Putamen (tissue), 1 donor: ENCODE measurements at regions not wholly inside any gene's neighbourhood (a gene's known extent, or its start where the extent isn't known, plus 50 kb on each side); places are given as distances from the start of the nearest gene placed in this dataset.

Experiments
- DNase-seq: peaks from one replicate; pipeline ENCODE4 v3.0.0-alpha.2; 2016; ENCODE audit warnings: low spot score

DNA sequence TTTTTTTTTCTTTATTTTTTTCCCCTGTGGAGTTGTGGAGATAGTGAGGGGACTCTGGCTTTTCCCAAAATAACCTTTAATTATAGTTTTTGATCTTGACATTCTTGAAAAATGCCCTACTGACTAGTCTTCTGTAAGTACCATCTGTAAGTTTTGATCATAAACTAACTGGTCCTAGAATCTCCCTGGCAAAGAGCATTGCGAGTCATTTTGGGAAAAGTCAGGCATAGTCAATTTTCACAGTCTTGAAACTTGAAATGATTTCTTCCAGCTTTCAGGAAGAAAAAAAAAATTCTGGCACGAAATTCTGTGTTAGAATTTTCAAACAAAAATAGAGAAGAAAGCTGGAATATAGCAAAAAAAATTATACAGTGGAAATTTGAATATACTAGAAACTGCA is 181.2 kb upstream of the SNX7 start:
- no peak for DNase-seq

DNA sequence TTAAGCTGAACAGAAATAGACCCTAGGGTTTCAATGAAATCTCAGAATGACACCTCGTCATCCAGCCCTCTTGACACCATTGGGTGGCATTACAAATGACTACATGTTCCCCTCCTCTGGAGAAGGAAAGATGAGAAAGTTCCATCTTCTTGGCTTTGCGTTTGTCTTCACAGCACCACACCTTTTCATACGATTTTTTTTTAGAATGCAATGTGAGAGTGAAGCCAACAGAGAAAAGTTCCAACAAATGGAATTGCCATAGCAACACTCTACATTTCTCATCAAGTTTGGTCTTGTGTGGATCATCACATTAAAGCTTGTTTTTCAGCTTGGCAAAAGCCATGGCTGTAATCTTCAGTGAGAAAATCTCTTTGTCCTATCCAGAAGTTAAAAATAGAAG is 183.4 kb upstream of the SNX7 start:
- DNase-seq: no peak

DNA sequence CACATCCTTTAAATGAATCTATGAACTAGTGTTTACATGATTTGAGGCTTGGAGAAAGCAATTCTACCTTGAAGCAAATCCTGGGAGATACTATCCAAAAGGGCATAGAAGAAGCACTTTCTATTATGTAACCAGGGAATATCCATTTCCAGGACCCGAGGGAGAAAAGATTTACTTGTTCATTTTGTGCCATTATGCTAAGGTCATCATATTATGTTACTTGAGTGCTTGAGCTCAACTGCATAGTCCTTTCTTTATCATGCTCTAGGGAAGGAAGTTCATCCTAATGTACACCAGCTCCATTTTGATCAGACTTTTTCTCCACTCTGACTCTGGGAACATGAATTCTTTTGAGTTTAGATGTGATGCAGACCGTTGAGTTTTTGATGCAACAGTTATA is 188.6 kb upstream of the SNX7 start:
- DNase-seq: no peak

DNA sequence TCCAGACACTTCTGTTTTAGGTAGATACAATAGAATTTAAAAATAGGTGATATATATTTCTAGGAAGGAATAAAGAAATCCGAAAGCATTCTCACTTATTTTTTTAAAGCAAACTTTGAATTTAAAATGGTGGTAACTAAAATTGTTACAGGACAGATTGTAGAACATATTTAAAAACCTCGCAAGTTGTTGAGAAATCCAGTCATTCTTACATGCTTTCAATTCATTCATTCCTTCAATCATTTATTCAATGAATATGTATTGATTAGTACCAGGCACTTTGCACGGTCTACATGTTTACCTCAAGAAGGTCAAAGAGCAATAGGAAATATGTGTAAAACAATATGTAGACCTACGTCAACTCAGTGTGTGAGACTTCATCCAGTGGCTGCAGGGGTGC is 189.9 kb upstream of the SNX7 start:
- no peak for DNase-seq

DNA sequence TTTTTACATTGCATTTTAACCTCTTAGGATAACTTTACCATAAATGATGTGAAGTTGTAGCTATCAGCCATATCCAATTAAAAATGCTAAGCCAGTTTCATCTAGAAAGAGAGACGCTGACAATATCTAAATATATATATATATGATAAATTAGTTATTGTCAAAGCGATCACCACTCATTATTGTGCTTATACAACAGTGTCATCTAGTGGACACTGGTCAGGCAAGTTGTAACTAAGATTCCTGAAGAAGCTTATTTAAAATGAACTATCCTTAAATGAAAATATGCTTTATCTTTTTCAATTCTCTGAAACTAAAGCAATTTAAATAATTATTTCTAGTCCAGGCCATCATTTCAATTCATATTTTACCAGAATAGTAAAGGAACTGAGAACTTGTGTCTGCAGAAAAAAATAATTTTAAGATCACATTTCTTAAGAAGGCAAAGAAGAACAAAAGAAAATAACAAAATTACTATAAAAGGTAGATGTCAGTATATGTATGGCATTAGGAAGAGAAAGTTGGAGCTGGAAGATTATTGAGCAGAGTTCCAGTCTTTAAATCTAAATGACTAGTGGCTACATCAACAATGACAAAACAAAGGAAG is 193.3 kb upstream of the SNX7 start:
- DNase-seq: peak; percentile 7

DNA sequence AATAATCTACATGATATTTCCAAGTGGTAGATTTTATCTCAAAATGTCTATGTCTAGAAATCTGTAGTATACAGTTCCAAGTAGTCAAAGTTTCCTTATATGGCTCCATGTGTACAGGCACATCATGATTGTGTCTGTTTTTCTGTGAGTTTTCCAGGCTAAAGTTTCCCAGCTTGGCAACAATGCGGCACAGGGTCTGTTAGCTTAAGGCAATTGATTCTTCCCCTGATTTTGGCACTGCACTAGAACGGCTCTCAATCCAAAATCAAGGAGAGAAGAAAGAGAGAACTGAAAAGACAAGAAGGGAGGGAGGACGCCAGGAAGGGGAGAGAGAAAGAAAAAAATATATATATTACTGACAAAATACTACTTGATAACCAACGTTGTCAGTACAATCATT is 193.9 kb upstream of the SNX7 start:
- DNase-seq: no peak

DNA sequence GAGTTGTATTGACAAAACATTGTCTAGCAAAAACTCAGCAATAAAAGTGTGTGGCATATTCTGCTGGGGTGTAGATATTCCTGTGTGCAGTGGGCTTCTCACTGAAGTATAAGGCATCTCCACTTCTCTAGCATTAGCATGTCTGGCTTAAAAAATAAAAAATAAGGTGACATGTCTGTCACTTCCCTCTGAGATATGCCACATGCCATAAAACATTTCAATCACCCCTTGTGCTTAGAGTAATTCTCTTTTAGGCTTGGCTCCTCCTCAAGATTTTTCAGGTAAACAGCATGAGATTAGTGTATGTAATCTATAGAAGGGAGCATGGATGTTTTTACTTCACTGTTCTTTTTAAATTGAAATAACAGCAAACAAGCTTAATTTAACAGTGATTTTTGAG is 194.4 kb upstream of the SNX7 start:
- DNase-seq: no peak

DNA sequence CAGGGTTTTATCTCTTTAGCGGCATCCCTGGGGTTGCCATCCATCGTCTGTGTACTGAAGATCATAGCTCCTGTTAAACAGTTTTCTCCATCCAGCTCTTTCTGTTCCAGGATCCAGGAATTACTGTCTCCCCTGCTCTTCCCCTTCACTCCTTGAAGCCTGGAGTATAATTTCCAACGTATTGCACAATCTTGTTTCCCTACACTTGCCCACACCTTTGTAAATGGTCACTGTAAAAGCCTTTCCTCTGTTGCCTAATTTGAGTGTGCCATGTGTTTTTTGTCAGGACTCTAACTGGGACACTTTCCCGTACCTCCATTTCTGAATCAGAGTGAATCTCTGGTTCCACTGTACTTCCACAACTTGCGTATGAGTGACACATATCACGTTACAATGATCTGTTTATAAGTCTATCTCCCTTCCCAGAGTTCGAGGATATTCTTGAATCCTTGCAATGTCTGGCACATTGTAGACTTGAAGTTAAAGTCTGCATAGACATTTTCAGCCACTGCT is 199.6 kb upstream of the SNX7 start:
- no peak for DNase-seq

DNA sequence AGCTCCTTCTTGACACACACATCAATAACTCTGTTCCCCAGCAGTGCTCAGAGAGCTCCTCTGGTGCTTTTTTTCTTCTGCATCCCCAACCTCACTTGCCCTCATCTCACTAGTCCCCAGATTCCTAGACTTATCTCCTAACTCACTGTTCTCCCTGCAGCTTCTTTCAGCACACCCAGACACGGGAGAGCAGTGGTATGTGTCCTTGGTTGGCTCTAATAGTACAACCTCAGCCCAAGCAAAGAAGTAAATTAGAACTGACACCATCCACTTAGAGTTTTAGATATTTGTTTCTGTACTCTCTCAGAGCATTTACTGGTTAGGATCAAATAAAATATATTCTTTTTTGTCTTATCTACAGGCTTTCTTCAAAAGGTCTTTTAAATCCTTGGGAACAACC is 201.4 kb upstream of the SNX7 start:
- DNase-seq: no peak

DNA sequence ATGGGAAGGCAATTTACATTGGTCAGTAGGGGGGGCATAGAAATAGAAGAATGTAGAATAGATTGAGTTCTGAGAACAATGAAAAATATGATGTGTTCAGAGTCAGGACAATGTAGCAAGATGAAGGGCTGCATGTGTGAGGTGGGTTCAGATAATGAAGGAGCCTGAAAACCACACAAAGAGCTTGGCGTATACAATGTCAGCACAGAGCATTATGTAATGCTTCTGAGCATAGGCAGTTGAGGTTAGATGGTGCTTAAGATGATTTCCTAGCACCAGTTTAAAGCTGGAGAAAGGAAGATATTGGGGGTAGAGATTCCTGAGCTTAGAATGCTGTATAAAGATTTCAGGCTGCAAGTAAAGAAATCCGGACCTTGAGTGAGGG is 202.0 kb upstream of the SNX7 start:
- no peak for DNase-seq

DNA sequence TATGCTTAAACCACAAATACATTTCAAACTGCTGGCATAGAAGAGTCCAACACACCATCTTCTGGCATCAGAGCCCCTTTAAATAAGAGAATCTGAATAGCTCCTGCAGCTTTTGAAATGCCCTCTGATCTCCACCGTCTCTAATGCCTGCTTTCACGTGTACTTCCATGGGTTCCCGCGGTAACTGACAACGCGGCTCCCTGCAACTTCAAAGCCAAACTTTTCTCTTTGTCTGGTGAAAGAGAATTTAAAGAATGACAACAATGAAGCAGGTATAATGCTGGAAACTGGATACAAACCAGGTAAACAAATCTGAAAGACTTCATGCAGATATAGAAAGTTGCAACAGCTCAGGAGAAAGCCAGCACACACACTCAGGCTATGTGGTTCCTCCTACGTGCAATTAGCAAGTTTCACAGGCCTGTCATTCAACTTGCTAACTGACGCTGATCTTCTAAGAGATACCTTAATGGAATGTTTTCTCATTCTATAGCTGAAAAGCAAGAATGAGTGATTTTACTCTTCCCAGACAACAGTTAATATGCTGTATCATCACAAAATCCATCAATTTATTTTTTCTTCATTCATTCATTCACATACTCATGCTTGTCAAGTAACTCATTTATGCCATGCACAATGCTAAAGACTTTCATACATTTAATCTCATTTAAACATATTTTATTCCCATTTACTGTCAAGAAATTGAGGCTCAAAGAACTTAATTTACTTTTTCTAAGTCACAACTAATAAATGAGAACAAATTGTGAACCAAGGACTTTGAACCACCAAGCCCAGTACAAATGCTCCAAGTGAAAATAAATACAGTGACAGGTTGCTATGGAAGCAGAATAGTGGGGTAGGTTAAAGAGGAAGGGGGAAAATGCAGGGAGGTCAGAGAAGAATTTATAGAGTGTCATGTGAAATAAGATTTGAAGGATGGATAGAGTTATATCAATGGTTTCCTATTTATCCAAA is 202.7 kb upstream of the SNX7 start:
- peak; percentile 19 for DNase-seq

DNA sequence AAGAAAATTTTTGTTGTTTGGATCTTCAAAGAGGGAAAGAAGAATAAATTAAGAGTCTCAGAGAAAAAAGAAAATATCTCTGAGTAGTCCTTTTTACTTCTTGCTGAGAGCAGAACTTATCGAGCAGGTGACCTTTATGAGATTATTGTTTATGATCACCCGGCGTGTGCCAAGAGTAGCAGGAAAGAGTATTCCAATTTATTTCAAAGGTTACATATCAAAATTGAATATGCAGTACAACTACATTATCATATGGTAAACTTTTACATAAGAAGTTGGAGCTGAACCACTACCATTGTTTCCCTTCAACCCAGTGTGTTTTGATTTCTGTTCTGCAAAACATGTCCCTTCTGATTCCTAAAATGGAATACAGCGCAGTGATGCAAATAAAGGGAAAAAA is 204.3 kb upstream of the SNX7 start:
- DNase-seq: no peak

DNA sequence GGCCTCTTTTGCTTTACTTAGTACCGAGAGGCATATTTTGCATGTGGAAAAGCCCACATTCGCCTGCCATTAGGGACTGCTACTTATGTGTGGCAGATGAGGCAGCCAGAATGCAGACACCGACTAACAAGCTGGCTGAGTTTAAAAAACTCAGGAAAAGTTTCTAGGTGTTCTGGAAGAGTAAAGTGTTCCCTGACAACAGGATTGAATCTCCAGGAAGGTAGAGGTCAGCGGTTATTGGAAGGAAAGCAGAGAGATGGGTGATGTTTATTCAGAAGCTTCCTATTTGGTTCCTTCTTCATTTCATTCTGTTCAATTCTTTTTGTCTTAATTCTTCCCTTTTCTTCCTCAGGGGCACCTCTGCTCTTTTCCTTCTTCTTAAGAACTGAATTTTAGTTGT is 206.9 kb upstream of the SNX7 start:
- DNase-seq: no peak

DNA sequence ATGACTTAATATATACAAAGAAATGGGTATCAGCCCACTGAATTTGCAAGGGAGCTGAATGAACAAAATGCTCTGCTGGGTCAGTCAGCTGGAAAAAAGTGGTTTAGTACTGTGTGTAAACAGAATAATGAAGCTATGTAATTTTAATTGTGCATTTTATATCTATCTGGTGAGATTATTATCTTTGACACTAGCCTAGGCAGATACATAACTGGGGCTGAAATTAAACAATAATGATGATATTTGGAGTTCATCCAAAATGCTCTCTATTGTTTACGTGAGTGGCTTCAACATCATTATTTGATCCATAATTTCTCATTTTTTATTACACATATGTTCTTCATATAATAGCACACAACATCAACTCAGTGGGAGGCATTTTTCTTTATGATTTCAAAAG is 208.5 kb upstream of the SNX7 start:
- no peak for DNase-seq

DNA sequence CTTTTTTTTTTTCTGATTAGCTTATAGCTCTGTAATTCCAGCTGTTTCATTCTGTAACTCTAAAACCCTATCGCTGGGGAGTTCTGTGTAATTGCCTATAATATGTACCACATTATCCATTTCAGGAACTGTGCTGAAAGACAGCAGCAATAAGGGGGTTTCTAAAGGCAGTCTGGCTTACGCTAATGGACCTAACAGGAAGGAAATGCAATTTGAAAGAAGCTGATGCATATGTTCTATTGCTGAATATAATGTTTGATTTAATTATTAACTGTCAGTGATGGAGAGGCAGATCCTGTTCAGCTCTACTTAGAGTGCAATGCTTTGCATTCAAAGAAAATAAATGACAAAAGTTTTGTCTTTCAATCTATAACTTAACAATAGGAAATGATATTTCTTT is 209.4 kb upstream of the SNX7 start:
- DNase-seq: no peak

DNA sequence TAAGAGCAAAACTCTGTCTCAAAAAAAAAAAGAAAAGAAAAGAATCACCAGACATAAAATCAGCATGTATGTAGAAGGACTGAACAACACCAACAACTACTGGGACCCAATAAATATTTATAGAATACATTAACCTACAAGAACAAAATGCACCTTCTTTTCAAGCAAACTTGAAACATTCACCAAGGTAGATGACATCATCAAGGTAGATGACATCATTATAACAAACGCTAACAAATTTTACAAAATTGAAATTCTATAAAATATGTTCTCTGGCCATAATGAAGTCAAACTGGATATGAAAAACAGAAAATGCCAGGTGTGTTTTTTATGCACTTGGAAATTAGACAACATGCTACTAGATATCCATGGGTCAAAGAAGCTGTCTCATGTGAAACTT is 220.2 kb upstream of the SNX7 start:
- DNase-seq: no peak

DNA sequence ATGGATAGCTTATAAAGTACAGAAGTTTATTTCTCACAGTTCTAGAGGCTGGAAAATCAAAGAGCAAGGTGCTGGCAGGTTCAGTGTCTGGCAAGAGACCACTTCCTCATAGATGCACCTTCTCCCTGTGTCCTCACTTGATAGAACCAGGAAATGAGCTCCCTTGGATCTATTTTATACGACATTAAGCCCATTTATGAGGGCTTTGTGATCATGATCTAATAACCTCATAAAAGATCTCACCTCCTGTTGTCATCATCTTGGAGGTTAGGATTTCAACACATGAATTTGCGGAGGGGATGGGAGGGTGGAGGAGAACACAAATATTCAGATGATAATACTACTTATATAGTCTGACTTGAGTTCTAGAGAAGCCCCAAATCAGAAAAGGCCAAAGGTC is 222.1 kb upstream of the SNX7 start:
- DNase-seq: no peak

DNA sequence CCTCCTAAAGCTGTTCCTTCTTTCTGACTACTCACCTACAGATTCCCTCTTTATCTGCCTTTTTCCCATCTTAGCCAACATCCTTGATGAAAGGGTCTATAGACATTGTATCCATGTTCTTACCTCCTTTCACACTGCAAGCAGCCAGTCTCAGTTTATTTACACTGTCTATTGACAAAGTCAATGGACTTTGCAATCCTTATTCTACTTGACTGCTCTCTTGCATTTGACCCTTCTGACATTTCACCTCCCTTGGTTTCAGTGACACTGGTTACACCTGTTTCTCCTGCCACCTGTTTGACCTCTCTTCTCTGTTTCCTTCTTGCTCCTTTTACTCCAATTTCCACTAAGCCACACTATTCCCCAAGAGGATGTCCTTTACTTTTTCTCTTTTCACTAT is 224.0 kb upstream of the SNX7 start:
- DNase-seq: no peak

DNA sequence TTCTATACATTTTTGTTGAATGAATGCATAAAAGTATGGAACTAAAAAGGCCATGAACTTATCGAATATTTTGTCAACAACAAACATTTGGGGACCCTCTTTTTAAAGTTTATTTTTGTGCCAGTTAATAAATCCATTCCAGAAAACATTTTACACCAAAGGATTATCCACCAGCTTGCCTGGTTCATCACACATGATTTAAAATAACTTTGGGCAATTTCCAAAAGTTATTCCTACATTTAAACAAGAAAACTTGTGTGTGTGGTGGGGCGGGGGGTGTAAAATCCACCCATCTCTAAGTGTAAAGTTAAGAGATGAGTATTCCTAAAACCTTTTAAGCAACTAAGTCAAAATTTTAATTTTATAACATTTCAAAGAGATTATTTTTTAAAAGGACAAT is 224.5 kb upstream of the SNX7 start:
- DNase-seq: no peak

DNA sequence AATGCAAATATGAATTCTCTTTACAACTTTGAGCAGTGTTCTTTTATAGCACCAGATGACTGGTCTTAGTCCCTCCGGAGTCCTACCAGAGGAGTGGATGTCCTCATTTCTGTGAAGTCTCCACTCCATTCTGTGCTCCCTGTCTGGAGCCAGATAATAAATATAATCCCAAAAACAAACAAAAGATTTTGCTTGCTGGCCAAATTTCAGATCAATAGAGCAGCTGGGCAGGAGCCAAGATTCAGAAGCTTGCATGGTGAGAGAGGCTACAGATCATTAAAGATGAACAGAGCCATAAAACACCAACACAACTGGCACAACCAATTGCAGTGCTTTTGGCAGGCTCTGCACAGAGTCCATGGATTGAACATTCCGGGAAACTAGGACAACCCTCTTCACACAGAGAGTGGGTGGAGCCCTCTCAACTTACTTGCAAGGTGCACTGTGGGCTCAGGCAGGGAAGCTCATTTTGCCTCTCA is 231.5 kb upstream of the SNX7 start:
- peak; percentile 7 for DNase-seq

DNA sequence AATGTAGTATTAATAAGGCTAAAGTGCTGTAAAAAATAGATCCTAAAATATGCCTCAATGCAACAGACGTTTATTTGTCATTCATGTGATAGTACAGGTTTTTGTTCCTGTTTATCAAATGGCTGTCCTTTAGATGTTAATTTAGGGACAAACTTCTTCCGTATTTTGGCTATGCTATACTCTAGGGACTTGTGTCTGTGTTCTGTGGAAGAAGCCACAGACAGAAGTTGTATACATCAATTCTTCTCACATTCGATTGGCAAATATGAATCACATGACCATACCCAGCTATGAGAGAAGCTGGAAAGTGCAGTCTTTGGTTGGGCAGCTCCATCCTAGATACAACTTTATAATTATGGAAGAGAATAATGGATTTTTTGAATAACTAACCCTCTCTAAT is 232.7 kb upstream of the SNX7 start:
- no peak for DNase-seq

DNA sequence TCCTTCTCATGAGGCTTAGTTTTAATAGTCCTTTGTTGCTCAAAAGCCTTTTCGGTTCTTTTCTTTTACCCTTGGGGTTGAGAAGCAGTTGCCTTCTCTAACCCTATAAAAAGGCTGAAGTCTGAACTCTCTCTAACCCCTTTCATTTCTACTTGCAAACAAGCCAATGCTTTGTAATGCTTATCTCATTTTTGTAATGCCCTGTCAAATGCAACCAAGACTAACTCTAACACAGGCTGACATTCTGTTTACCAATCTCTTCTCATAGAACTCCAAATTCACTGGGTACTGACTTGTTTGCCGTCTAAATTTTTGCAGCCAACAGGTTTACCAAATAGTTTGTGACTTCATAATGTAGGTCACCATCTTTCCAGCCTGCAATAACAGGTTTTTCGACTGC is 233.9 kb upstream of the SNX7 start:
- DNase-seq: no peak

DNA sequence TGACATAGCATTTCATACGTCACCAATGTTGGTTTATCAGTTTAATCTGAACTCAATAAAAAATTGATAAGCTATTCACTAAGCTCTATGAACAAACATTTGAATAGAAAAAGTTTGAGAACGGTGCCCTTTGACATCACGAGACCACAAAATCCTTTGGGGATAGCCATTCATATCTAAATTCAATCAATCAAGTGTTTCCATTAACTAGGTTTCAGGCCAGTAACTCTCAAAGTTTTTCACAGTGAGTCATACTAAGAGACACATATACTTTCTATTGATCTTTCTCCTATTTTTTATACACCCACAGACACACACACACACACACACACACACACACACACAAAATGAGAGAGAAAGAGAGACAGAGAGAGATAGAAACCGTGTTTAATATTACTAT is 235.4 kb upstream of the SNX7 start:
- no peak for DNase-seq
